AG09309 (cell line): ENCODE measurements at regions not wholly inside any gene's neighbourhood (a gene's known extent, or its start where the extent isn't known, plus 50 kb on each side); places are given as distances from the start of the nearest gene placed in this dataset.

ENCODE experiments used
- DNase-seq: peaks from one replicate; pipeline ENCODE4 v3.0.0-alpha.2; 2010; ENCODE audit warnings: low read depth
- H3K4me3 ChIP-seq: 2 replicates; pipeline ENCODE4 v1.5.1; 2011; ENCODE audit warnings: mild to moderate bottlenecking, low read depth, low read length, moderate library complexity; ENCODE audit not compliant: control insufficient read depth
- CTCF ChIP-seq: IDR thresholded peaks from 2 replicates; pipeline ENCODE4 v1.5.1; 2011; ENCODE audit warnings: mild to moderate bottlenecking, low read depth, low read length, inconsistent platforms; ENCODE audit not compliant: insufficient read depth, control insufficient read depth; ENCODE audit errors: missing control alignments

- H3K4me3 ChIP-seq = no peak overlapping the region
- no peak for TF ChIP-seq CTCF
- no peak for DNase-seq
Observed at GRCh38 chr9:118290116-118290515, 585.9 kb downstream of the TLR4 start.

DNA sequence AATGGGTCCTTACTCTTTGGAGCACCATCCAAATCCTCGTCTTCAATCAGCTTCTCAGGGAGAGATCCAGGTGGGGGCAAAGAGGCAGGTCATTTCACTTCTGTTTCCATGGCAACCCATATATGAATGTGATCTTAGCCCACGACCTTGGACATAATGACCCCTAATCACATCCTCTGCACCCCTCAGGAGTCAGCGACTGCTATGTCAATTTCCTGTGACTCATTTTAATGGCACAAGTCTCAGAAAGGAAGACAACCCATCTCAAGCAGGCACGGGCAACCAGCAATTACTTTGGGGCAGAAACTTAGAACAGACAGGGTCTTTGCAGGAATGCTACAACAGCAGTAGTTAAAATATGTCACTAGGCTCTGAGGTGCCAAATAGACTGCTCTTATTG lies 591.2 kb downstream of the TLR4 start:
- no peak for DNase-seq
- H3K4me3 ChIP-seq = no peak overlapping the region
- no peak for TF ChIP-seq CTCF

DNA sequence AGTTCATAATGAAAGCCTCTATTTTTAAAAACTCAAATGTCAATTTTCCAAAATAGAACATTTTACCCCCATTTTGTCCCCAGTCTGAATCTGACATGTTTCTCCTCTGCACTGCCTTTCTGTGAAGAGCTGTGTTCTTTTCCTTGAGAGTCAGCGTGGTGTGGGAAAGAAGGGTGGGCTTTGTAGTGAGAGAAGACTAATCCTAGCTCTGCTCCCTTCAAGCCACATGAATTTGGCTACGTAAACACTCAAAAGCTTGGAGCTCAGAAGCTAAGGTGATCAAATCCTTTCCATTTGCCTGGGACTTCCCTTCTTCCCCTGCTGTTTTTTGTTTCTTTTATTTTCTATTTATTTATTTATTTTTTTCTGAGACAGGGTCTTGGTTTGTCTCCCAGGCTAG lies 598.5 kb downstream of the TLR4 start:
- no peak for DNase-seq
- no peak for TF ChIP-seq CTCF
- H3K4me3 ChIP-seq = no peak overlapping the region

- DNase-seq = no peak
- TF ChIP-seq CTCF = no peak
Observed at GRCh38 chr9:118303216-118303615, 599.0 kb downstream of the TLR4 start.

GRCh38 chr9:118305331-118305730 lies 601.1 kb downstream of the TLR4 start:
- no peak overlapping the region for H3K4me3 ChIP-seq
- DNase-seq = no peak
- no peak for TF ChIP-seq CTCF

More at GRCh38 chr9:118303216-118303615, 599.0 kb downstream of the TLR4 start:
- H3K4me3 ChIP-seq = no peak overlapping the region

GRCh38 chr9:118306801-118307200 lies 602.6 kb downstream of the TLR4 start:
- DNase-seq = no peak
- TF ChIP-seq CTCF = no peak
- no peak overlapping the region for H3K4me3 ChIP-seq

- H3K4me3 ChIP-seq = no peak overlapping the region
- TF ChIP-seq CTCF = no peak
- DNase-seq = no peak
Observed at GRCh38 chr9:118313965-118314364, 609.8 kb downstream of the TLR4 start.
